Uterus (tissue), 2 donors: ENCODE measurements at regions not wholly inside any gene's neighbourhood (a gene's known extent, or its start where the extent isn't known, plus 50 kb on each side); places are given as distances from the start of the nearest gene placed in this dataset.

ENCODE experiments used
- POLR2A ChIP-seq, 2 donors: fragments of 450-650 bp; IDR thresholded peaks; one replicate each; pipeline ENCODE4 v1.6.1; 2016; ENCODE audit warnings: antibody characterized with exemption in 2 of 2, mild to moderate bottlenecking in 1 of 2, moderate library complexity in 1 of 2
- TF ChIP-seq, protein P1 (sequence below), 4 experiments: fragments of 200-600 bp in 2 of 4; fragments of 450-650 bp in 2 of 4; sonication (generic) in 2 of 4; IDR thresholded peaks; one replicate each; pipeline ENCODE4 v1.5.1; 2016 to 2019; ENCODE audit warnings: antibody characterized with exemption in 4 of 4, mild to moderate bottlenecking in 2 of 4, moderate library complexity in 1 of 4

DNA sequence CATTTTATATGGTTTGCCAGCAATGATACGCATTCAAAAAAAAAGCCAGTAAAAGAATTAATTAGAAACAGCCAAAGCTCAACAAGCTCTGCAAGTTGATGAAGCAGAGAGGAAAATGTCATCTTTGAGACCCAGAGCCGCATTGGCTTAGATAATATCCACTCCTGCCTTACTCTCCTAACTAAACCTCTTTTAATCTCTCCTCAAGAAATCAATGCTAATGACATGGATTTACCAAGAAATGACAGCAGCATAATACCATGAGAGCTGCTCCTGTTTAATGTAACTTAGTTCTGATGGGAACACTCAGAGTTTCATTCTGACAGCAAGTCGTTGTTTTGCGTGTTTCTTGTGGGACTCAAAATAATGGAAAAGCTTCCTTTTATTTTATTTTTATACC lies 1099.4 kb upstream of the PIK3C3 start:
- TF ChIP-seq, protein P1, sequence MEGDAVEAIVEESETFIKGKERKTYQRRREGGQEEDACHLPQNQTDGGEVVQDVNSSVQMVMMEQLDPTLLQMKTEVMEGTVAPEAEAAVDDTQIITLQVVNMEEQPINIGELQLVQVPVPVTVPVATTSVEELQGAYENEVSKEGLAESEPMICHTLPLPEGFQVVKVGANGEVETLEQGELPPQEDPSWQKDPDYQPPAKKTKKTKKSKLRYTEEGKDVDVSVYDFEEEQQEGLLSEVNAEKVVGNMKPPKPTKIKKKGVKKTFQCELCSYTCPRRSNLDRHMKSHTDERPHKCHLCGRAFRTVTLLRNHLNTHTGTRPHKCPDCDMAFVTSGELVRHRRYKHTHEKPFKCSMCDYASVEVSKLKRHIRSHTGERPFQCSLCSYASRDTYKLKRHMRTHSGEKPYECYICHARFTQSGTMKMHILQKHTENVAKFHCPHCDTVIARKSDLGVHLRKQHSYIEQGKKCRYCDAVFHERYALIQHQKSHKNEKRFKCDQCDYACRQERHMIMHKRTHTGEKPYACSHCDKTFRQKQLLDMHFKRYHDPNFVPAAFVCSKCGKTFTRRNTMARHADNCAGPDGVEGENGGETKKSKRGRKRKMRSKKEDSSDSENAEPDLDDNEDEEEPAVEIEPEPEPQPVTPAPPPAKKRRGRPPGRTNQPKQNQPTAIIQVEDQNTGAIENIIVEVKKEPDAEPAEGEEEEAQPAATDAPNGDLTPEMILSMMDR (IDR thresholded peaks at IDR 0.05): no peak
- TF ChIP-seq POLR2A (IDR thresholded peaks at IDR 0.05): no peak
